PFSK-1 (cell line): ENCODE measurements at regions not wholly inside any gene's neighbourhood (a gene's known extent, or its start where the extent isn't known, plus 50 kb on each side); places are given as distances from the start of the nearest gene placed in this dataset.

Experiments
- FOXP2 ChIP-seq: optimal IDR thresholded peaks from 2 replicates; pipeline ENCODE3; 2011; ENCODE audit warnings: borderline replicate concordance, control low read depth, inconsistent platforms; ENCODE audit not compliant: insufficient read depth; ENCODE audit errors: extremely low read length, extremely low read depth
- POLR2AphosphoS5 ChIP-seq: IDR thresholded peaks from 2 replicates; pipeline ENCODE4 v1.6.1; 2012; ENCODE audit warnings: low read depth, mild to moderate bottlenecking, control low read depth, low read length, moderate library complexity
- SIN3A ChIP-seq: IDR thresholded peaks from 2 replicates; pipeline ENCODE4 v1.6.1; 2012; ENCODE audit warnings: mild to moderate bottlenecking, low read length, moderate library complexity, borderline replicate concordance; ENCODE audit not compliant: insufficient read depth
- TAF1 ChIP-seq: IDR thresholded peaks from 2 replicates; pipeline ENCODE4 v1.6.1; 2012; ENCODE audit warnings: low read length, control low read depth, borderline replicate concordance; ENCODE audit not compliant: insufficient read depth
- TF ChIP-seq, protein P1 (sequence below), 2 experiments: IDR thresholded peaks; 2 replicates each; pipeline versions ENCODE4 v1.6.1 to v1.8.0; 2011 to 2012; ENCODE audit warnings: low read depth in 2 of 2, low read length in 2 of 2, control low read depth in 1 of 2, inconsistent platforms in 1 of 2, mild to moderate bottlenecking in 1 of 2, moderate library complexity in 1 of 2; ENCODE audit not compliant: insufficient read depth in 1 of 2

DNA sequence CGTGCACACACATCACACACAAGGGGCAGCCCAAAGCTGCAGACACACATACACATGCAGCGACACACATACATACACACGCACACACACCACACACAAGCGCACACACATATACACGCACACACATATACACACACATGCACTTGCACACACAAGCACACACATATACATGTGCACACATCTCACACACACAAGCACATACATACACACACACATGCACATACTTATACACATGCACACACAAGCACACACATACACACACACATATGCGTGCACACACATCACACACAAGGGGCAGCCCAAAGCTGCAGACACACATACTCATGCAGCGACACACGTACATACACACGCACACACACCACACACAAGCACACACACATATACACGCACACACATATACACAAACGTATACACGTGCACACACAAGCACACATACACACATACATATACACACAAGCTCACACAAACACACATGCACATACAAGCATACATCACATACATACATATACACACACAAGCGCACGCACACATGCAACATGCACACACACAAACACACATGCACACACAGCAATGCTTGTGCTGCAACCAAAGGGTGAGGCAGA is 178.8 kb upstream of the PFKP start:
- TF ChIP-seq POLR2AphosphoS5 = no peak
- no peak for TF ChIP-seq TAF1
- TF ChIP-seq, protein P1, sequence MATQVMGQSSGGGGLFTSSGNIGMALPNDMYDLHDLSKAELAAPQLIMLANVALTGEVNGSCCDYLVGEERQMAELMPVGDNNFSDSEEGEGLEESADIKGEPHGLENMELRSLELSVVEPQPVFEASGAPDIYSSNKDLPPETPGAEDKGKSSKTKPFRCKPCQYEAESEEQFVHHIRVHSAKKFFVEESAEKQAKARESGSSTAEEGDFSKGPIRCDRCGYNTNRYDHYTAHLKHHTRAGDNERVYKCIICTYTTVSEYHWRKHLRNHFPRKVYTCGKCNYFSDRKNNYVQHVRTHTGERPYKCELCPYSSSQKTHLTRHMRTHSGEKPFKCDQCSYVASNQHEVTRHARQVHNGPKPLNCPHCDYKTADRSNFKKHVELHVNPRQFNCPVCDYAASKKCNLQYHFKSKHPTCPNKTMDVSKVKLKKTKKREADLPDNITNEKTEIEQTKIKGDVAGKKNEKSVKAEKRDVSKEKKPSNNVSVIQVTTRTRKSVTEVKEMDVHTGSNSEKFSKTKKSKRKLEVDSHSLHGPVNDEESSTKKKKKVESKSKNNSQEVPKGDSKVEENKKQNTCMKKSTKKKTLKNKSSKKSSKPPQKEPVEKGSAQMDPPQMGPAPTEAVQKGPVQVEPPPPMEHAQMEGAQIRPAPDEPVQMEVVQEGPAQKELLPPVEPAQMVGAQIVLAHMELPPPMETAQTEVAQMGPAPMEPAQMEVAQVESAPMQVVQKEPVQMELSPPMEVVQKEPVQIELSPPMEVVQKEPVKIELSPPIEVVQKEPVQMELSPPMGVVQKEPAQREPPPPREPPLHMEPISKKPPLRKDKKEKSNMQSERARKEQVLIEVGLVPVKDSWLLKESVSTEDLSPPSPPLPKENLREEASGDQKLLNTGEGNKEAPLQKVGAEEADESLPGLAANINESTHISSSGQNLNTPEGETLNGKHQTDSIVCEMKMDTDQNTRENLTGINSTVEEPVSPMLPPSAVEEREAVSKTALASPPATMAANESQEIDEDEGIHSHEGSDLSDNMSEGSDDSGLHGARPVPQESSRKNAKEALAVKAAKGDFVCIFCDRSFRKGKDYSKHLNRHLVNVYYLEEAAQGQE (IDR thresholded peaks at IDR 0.05; ENCODE audit: insufficient read depth in 1 of 2, low read depth in 2 of 2, low read length in 2 of 2) = no peak
- TF ChIP-seq FOXP2 = no peak
- no peak for TF ChIP-seq SIN3A

DNA sequence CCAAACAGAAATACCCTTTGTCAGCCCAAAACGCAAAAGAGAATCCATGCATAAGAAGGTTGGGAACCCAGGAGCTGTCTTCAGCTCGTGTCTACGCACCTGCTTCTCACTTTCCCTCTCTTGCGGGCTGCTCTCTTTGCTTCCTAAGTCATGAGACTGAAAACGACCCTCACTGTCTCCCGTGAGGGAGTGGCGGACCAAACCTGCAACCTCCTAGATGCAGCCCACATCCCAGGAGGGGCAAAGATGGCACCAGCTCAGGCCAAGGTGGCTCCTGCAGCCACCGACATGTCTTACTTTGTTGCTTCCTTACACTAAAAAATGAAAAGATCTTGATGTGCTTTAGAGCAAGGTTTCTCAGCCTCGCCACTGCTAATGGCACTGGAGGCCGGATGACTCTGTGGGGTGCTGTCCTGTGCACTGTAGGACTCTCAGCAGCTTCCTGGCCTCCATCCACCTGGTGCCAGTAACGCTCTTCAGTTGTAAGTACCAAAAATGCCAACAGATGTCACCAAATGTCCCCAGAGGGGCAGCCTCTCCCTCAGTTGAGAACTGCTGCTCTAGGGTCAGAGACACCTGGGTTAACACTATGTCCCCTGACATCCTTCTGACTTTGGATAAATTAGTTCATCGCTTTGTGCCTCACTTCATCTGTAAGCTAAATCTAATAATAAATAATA is 179.8 kb upstream of the PFKP start:
- TF ChIP-seq TAF1 = no peak
- TF ChIP-seq FOXP2 = no peak
- TF ChIP-seq POLR2AphosphoS5 = no peak
- TF ChIP-seq SIN3A = no peak
- TF ChIP-seq, protein P1 (IDR thresholded peaks at IDR 0.05; ENCODE audit: insufficient read depth in 1 of 2, low read depth in 2 of 2, low read length in 2 of 2) = no peak

DNA sequence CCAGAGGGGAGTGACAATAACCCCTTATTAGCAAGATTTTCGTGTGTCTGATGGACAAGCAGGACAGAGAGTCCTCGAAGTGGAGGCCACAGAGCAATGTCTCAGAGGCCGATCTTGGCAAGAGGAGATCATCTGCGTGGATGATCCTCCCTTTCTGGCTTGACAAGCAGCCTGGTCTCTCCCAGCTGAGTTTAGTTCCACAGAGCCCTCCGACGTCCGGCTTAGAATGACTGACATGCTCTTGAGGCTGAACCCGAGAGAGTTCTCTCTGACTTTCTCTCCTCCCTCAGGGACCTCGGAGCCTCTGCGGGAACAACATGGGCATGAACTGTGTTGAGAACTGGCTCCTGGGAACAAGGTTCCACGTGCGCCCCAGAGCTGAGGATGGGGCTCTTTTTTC is 180.7 kb upstream of the PFKP start:
- TF ChIP-seq POLR2AphosphoS5 = no peak
- TF ChIP-seq SIN3A = no peak
- TF ChIP-seq TAF1 = no peak
- TF ChIP-seq, protein P1 (IDR thresholded peaks at IDR 0.05; ENCODE audit: insufficient read depth in 1 of 2, low read depth in 2 of 2, low read length in 2 of 2) = no peak
- no peak for TF ChIP-seq FOXP2

DNA sequence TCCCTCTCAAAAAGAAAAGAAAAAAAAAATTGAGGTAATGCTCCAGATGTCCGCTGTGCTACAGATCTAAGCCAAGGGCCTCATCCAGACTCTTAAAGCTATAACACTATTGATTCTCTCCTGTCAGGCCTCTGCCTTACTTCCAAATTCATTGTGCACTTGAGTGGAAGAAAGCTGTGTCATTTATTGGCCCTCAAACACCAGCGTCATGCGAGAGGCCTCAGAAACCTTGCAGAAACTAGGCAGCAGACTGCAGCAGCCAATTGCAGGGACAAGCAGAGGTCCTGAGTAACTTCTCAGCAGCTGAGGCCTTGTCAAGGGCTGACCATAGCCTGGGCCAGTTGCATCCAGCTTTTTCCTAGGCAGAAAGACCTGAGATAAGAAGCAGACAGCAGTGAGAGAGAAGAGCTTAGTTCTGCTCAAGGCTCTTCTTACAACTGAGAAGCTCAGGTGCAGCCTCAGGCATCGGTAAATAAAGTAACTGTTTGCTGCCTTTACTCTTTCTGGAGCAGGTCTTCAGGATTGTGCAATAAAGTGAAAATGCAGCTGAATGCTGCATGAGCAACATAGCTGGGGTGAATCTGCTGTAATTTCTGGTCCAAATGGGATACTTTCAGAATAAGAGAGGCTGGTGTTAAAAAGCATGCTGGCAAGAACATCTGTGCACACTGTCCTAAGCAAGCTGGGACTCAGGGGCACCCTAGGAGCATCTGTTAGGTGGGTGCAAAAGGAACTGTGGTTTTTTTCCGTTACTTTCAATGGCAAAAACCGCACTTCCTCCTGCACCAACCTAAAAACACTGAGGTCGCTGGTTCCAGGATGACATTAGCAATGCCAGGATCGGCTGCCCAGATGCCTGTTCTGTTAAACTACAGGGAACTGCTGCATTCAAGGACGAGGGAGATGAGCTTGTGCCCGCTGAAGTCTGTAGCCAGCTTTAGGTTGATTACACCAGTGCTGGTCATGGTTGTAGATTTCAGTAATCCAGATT is 181.8 kb upstream of the PFKP start:
- TF ChIP-seq POLR2AphosphoS5 (no peak), TAF1 (no peak), FOXP2 (no peak), SIN3A (no peak)
- TF ChIP-seq, protein P1 (IDR thresholded peaks at IDR 0.05; ENCODE audit: insufficient read depth in 1 of 2, low read depth in 2 of 2, low read length in 2 of 2) = no peak
